HCT116 (cell line): ENCODE measurements at regions not wholly inside any gene's neighbourhood (a gene's known extent, or its start where the extent isn't known, plus 50 kb on each side); places are given as distances from the start of the nearest gene placed in this dataset.
"Not testable (repeated sequence)": the region's sequence is repeated elsewhere in the genome, so short reads cannot be mapped to it uniquely, and the experiment has no call there.

Experiments
- ATAC-seq: fragments of 200-7000 bp; cut with Tn5 transposase; 2 replicates; pipeline ENCODE4 v1.9.1; 2020; ENCODE audit warnings: mild to moderate bottlenecking, moderate library complexity
- BruUV-seq: library from RNA; stranded (reverse); fragments of 400-500 nt; replicated peaks from 2 replicates; lab custom pipeline; 2021; lab: Mats Ljungman, UMichigan
- CTCF ChIA-PET: fragments of 300-600 bp; sonication (Branson Sonifier 250); formaldehyde crosslinking; loops from one replicate; lab custom pipeline; 2021; ENCODE audit warnings: antibody characterized with exemption; lab: Charles Lee
- POLR2A ChIA-PET: fragments of 300-600, 350-600 bp; sonication (Branson Sonifier 250); formaldehyde crosslinking; loops from one replicate; lab custom pipeline; 2021; ENCODE audit warnings: antibody characterized with exemption; lab: Charles Lee
- RAD21 ChIA-PET, 2 experiments: fragments of 300-600 bp; sonication (Branson Sonifier 250); formaldehyde crosslinking; loops; one replicate each; lab custom pipeline; 2023; ENCODE audit warnings: low total read pairs in 2 of 2; ENCODE audit not compliant: uncharacterized antibody in 2 of 2, unreplicated experiment in 2 of 2, low non-redundant PET in 1 of 2; lab: Charles Lee
- DNase-seq: peaks from one replicate; pipeline ENCODE4 v3.0.0-alpha.2; 2010; ENCODE audit warnings: low read depth, low spot score
- H2AFZ ChIP-seq: fragments of 200-600 bp; shearing (Covaris generic), sonication (generic); 2 replicates; pipeline ENCODE4 v1.6.1; 2017; ENCODE audit warnings: low read depth, mixed run types, mixed read lengths, antibody characterized with exemption, low read length; ENCODE audit not compliant: poor library complexity, severe bottlenecking
- H3K27ac ChIP-seq: 2 replicates; pipeline ENCODE4 v1.5.1; 2012; ENCODE audit warnings: low read depth, low read length
- H3K27me3 ChIP-seq: fragments of 200-600 bp; sonication (generic); 2 replicates; pipeline ENCODE4 v1.6.1; 2016; ENCODE audit warnings: mixed run types, low read length, mixed read lengths; ENCODE audit not compliant: insufficient read depth
- H3K36me3 ChIP-seq, 2 experiments: fragments of 200-500 bp in 1 of 2; fragments of 200-600 bp in 1 of 2; sonication (Bioruptor generic) in 1 of 2; sonication (generic) in 1 of 2; 2 replicates each; pipeline versions ENCODE4 v1.5.1 to v1.6.1; 2014 to 2016; ENCODE audit warnings: low read length in 2 of 2, inconsistent platforms in 1 of 2, mixed read lengths in 1 of 2, mixed run types in 1 of 2; ENCODE audit not compliant: insufficient read depth in 2 of 2, control insufficient read depth in 1 of 2
- H3K4me1 ChIP-seq, 2 experiments: fragments of 200-600 bp in 1 of 2; sonication (generic) in 1 of 2; 2 replicates each; pipeline versions ENCODE4 v1.5.1 to v1.6.1; 2012 to 2017; ENCODE audit warnings: low read length in 2 of 2, inconsistent platforms in 1 of 2, mild to moderate bottlenecking in 1 of 2, mixed read lengths in 1 of 2, mixed run types in 1 of 2, moderate library complexity in 1 of 2; ENCODE audit not compliant: insufficient read depth in 2 of 2, control insufficient read depth in 1 of 2
- H3K4me2 ChIP-seq: fragments of 200-600 bp; sonication (generic); 2 replicates; pipeline ENCODE4 v1.6.1; 2017; ENCODE audit warnings: mixed run types, low read length, mixed read lengths
- H3K4me3 ChIP-seq, 2 experiments: fragments of 200-600 bp in 1 of 2; sonication (generic) in 1 of 2; replicated peaks in 1 of 2; 2 replicates each; pipeline ENCODE4 v1.5.1; 2011 to 2016; ENCODE audit warnings: low read length in 2 of 2, control low read depth in 1 of 2, low read depth in 1 of 2, mild to moderate bottlenecking in 1 of 2, mixed read lengths in 1 of 2, mixed run types in 1 of 2
- H3K79me2 ChIP-seq: fragments of 200-600 bp; sonication (generic); 2 replicates; pipeline ENCODE4 v1.6.1; 2017; ENCODE audit warnings: mild to moderate bottlenecking, mixed run types, low read length, moderate library complexity, mixed read lengths; ENCODE audit not compliant: insufficient read depth
- H3K9ac ChIP-seq: fragments of 200-600 bp; sonication (generic); 2 replicates; pipeline ENCODE4 v1.6.1; 2016; ENCODE audit warnings: low read length, mixed read lengths
- H3K9me2 ChIP-seq: fragments of 200-600 bp; sonication (generic), shearing (Covaris generic); 2 replicates; pipeline ENCODE4 v1.6.1; 2017; ENCODE audit warnings: mixed run types, mild to moderate bottlenecking, moderate library complexity; ENCODE audit not compliant: insufficient read depth
- H3K9me3 ChIP-seq, 2 experiments: fragments of 200-500 bp in 1 of 2; fragments of 200-600 bp in 1 of 2; sonication (Bioruptor generic) in 1 of 2; sonication (generic) in 1 of 2; 2 replicates each; pipeline ENCODE4 v1.6.1; 2014 to 2017; ENCODE audit warnings: low read length in 2 of 2, mixed read lengths in 2 of 2, inconsistent platforms in 1 of 2, low read depth in 1 of 2, mild to moderate bottlenecking in 1 of 2, mixed run types in 1 of 2, moderate library complexity in 1 of 2; ENCODE audit not compliant: control insufficient read depth in 1 of 2, insufficient read depth in 1 of 2
- H4K20me1 ChIP-seq: fragments of 200-600 bp; sonication (generic), shearing (Covaris generic); 2 replicates; pipeline ENCODE4 v1.6.1; 2017; ENCODE audit warnings: mixed run types, mild to moderate bottlenecking, moderate library complexity; ENCODE audit not compliant: insufficient read depth
- ATF3 ChIP-seq: IDR thresholded peaks from 2 replicates; pipeline ENCODE4 v1.6.1; 2012
- ELF1 ChIP-seq: IDR thresholded peaks from 2 replicates; pipeline ENCODE4 v1.6.1; 2012; ENCODE audit warnings: low read depth, borderline replicate concordance
- FOSL1 ChIP-seq: IDR thresholded peaks from 2 replicates; pipeline ENCODE4 v1.6.1; 2012; ENCODE audit warnings: low read depth
- MAX ChIP-seq: IDR thresholded peaks from 2 replicates; pipeline ENCODE4 v1.6.1; 2012
- RAD21 ChIP-seq: IDR thresholded peaks from 2 replicates; pipeline ENCODE4 v1.6.1; 2012; ENCODE audit warnings: low read depth, mild to moderate bottlenecking
- intact Hi-C: fragments of 100-400 bp; cut with micrococcal nuclease; formaldehyde crosslinking; loops from 2 replicates; pipeline ENCODE4 v1.10.0; 2022

- H3K4me1 ChIP-seq, H4K20me1 ChIP-seq, H3K79me2 ChIP-seq, CTCF ChIA-PET, H3K9me2 ChIP-seq, H3K36me3 ChIP-seq, H3K4me3 ChIP-seq, H3K4me2 ChIP-seq, H3K27me3 ChIP-seq, intact Hi-C loops, H3K27ac ChIP-seq, BruUV-seq, H3K9ac ChIP-seq, POLR2A ChIA-PET, H3K9me3 ChIP-seq, DNase-seq, H2AFZ ChIP-seq, RAD21 ChIA-PET, ATAC-seq: not testable (repeated sequence)
These were observed 77.9 kb upstream of the LRPPRC start for GRCh38 chr2:44073667-44074066.

GRCh38 chr2:44074795-44075194 lies 79.0 kb upstream of the LRPPRC start:
- DNase-seq, intact Hi-C loops, H3K9ac ChIP-seq, POLR2A ChIA-PET, BruUV-seq, H3K4me3 ChIP-seq, H3K9me3 ChIP-seq, CTCF ChIA-PET, H3K4me2 ChIP-seq, H3K36me3 ChIP-seq, H3K4me1 ChIP-seq, H4K20me1 ChIP-seq, H3K9me2 ChIP-seq, H3K79me2 ChIP-seq, H3K27me3 ChIP-seq, ATAC-seq, RAD21 ChIA-PET, H3K27ac ChIP-seq, H2AFZ ChIP-seq: not testable (repeated sequence)

GRCh38 chr2:44075541-44075940 lies 79.8 kb upstream of the LRPPRC start:
- H3K79me2 ChIP-seq: no peaks in the 10 kb centered on the region
- H3K36me3 ChIP-seq: no peaks in the 10 kb centered on the region
- no TSS peak for BruUV-seq
- H3K9me3 ChIP-seq: no peaks in the 10 kb centered on the region
- ChIA-PET CTCF (no interaction called here), RAD21 (no interaction called here), POLR2A (no interaction called here)
- no peak overlapping the region for H3K4me2 ChIP-seq
- no peaks in the 10 kb centered on the region for H4K20me1 ChIP-seq
- ATAC-seq (no peak), DNase-seq (no peak)
- TF ChIP-seq FOSL1: no peak
- no peak for TF ChIP-seq ATF3
- TF ChIP-seq ELF1: no peak
- no peak for TF ChIP-seq RAD21
- no peak for TF ChIP-seq MAX
- no peaks in the 10 kb centered on the region for H3K27me3 ChIP-seq
- H3K4me3 ChIP-seq: no peak overlapping the region
- H3K27ac ChIP-seq: no peak overlapping the region
- no peaks in the 10 kb centered on the region for H3K9me2 ChIP-seq
- no peak overlapping the region for H3K9ac ChIP-seq
- H2AFZ ChIP-seq: no peak overlapping the region
- intact Hi-C loops: no loop called here
- H3K4me1 ChIP-seq: no peaks in the 10 kb centered on the region
